ENCODE measurements at regions not wholly inside any gene's neighbourhood (a gene's known extent, or its start where the extent isn't known, plus 50 kb on each side); places are given as distances from the start of the nearest gene placed in this dataset.

DNA sequence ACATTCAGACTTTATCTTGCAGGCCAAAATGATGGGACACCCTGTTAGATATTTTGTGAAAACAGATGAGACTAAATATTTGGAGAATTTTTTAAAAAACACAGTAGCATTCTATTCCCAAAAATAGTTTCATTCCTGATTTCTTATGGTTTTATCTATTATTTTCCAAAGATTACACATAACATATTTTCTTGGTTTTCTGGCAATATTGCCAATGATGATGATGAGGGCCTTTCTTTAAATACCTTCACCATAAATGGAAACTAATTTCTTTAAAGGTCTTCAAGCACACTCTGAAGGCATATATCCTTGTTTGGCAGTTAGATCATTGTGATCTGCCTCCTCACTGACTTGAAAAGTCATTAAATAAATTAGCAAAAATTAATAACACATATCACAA lies 522.3 kb upstream of the LUZP2 start:
- Histone ChIP-seq H3K27ac (replicated peaks) (no peak overlapping the region), H3K27me3 (ENCODE audit: low read depth) (no peaks in the 10 kb centered on the region), H3K4me1 (no peaks in the 10 kb centered on the region), H3K36me3 (no peaks in the 10 kb centered on the region), H3K9me3 (replicated peaks) (no peaks in the 10 kb centered on the region), H3K4me3 (no peak overlapping the region)
- TF ChIP-seq, protein P1, sequence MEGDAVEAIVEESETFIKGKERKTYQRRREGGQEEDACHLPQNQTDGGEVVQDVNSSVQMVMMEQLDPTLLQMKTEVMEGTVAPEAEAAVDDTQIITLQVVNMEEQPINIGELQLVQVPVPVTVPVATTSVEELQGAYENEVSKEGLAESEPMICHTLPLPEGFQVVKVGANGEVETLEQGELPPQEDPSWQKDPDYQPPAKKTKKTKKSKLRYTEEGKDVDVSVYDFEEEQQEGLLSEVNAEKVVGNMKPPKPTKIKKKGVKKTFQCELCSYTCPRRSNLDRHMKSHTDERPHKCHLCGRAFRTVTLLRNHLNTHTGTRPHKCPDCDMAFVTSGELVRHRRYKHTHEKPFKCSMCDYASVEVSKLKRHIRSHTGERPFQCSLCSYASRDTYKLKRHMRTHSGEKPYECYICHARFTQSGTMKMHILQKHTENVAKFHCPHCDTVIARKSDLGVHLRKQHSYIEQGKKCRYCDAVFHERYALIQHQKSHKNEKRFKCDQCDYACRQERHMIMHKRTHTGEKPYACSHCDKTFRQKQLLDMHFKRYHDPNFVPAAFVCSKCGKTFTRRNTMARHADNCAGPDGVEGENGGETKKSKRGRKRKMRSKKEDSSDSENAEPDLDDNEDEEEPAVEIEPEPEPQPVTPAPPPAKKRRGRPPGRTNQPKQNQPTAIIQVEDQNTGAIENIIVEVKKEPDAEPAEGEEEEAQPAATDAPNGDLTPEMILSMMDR (IDR thresholded peaks at IDR 0.05; ENCODE audit: borderline replicate concordance): no peak
- intact Hi-C loops (cut with micrococcal nuclease): no loop called here
- DNase-seq: no peak

DNA sequence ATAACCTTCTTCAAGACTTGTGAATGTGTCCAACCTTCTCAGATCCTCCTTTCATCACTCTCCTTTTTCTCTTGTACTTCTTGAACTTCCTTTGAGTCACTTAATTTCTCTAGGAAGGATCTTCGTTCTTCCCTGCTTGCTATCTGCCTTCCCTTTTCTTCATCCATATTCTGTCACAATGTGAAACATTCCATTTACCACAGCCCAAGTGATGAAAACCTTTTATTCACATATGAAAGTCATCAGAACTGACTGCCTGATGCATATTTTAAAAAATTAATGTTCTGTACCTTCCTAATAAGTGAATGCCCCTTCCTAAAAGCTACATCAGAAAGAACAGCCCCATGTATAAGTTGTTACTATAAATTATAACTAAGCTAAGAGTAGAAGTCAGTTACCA lies 520.4 kb upstream of the LUZP2 start:
- H3K27ac ChIP-seq (replicated peaks): peak overlapping the region; percentile 6
- H3K4me1 ChIP-seq: no peaks in the 10 kb centered on the region
- intact Hi-C loops (cut with micrococcal nuclease): no loop called here
- TF ChIP-seq, protein P1 (IDR thresholded peaks at IDR 0.05; ENCODE audit: borderline replicate concordance): no peak
- no peak overlapping the region for H3K4me3 ChIP-seq
- DNase-seq: no peak
- no peaks in the 10 kb centered on the region for H3K9me3 ChIP-seq (replicated peaks)
- H3K27me3 ChIP-seq (ENCODE audit: low read depth): no peaks in the 10 kb centered on the region
- H3K36me3 ChIP-seq: no peaks in the 10 kb centered on the region

DNA sequence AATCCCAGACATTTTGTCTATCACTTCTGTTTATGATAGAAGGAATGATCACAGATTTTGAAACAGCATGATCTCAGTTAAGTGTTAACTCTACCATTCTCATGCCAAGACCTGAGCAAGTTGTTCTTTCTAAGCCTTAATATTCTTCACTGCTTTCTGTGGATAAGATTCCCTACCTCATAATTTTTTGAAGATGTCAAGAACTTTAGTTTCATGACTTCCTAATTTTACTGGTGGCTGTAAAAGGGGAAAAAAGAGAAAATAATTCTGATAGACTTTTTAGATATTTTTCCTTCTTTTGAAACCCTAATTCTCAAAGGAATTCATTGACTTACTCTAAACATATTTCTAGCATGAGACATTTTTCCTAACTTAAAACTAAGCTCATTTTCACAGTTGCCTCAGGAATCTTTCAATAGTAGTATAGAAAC lies 520.0 kb upstream of the LUZP2 start:
- no peak overlapping the region for H3K4me3 ChIP-seq
- peak overlapping the region; percentile 6 for H3K27ac ChIP-seq (replicated peaks)
- no peaks in the 10 kb centered on the region for H3K27me3 ChIP-seq (ENCODE audit: low read depth)
- intact Hi-C loops (cut with micrococcal nuclease): no loop called here
- DNase-seq: no peak
- H3K9me3 ChIP-seq (replicated peaks): no peaks in the 10 kb centered on the region
- H3K4me1 ChIP-seq: no peaks in the 10 kb centered on the region
- TF ChIP-seq, protein P1 (IDR thresholded peaks at IDR 0.05; ENCODE audit: borderline replicate concordance): no peak
- H3K36me3 ChIP-seq: no peaks in the 10 kb centered on the region

DNA sequence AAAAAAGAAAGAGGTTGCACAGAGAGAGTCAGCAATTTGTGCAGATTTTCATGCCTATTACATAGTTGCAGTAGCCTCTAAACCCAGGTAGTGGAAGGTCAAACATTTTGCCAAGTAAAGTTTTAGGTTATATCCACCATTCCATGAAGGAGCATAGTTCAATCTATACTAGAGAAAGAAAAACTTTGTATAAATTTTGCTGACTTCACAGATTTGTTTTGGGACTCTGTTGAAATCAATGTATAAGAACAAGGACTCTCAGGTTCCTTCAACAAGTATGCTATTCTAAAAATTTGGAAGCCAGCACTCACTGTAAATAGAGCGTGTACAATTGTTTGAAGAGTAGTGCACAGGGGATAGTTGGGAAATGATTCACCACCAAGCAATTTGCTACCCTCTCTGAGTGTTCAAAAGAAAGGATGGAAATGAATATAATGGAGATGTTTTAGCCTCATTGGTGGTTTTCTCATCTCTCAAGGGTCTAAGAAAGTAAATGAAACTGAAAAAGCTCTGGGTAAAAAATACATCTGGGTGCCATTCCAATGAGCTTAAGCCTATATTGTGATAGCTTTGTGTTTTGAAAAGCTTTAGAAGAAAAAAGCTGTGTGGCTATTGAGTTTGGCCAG lies 508.4 kb upstream of the LUZP2 start:
- Histone ChIP-seq H3K27ac (replicated peaks) (no peak overlapping the region), H3K36me3 (no peaks in the 10 kb centered on the region), H3K4me1 (no peaks in the 10 kb centered on the region), H3K4me3 (no peak overlapping the region), H3K9me3 (replicated peaks) (peaks cover 4% of the 10 kb centered on the region), H3K27me3 (ENCODE audit: low read depth) (no peaks in the 10 kb centered on the region)
- TF ChIP-seq, protein P1 (IDR thresholded peaks at IDR 0.05; ENCODE audit: borderline replicate concordance): no peak
- intact Hi-C loops (cut with micrococcal nuclease): no loop called here
- no peak for DNase-seq

DNA sequence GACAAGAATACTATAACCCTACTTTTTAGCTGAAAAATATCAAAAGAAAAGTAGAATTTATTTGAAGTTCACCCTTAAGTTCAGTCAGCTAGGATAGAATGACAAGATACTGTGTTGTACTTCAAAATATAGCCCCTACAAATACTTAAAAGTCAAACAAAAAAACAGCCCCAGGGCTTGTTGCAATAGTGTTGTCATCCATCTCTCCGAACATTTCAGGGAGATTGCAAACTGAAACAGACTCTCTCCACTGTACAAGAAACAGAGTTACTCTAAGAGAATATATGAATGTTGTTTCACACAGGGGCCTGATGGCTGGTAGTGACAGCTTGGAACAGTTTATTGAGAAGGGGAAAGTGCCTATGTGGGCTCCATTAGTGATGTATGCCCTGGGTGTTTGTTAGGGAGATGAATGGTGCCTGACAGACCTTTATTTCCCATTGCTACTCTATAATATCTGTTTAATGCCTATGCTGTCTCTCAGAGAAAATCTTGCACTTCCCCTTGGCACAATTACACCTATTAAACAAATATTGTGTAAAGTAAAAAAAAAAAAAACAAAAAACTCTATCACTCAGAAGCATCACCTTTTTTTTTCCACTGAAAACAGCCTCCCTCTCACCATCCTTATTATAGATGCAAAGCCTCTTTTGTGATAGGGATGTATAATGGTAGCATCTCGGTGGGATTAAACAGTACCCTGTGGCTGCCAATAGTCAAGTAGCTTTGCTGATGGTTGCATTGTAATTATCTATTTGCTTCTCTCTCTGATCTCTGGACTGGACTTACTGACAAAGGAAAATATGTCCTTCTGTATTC lies 506.3 kb upstream of the LUZP2 start:
- Histone ChIP-seq H3K36me3 (no peaks in the 10 kb centered on the region), H3K4me3 (no peak overlapping the region), H3K9me3 (replicated peaks) (peaks cover 10% of the 10 kb centered on the region), H3K27ac (replicated peaks) (no peak overlapping the region), H3K4me1 (no peaks in the 10 kb centered on the region), H3K27me3 (ENCODE audit: low read depth) (no peaks in the 10 kb centered on the region)
- intact Hi-C loops (cut with micrococcal nuclease): no loop called here
- no peak for DNase-seq
- TF ChIP-seq, protein P1 (IDR thresholded peaks at IDR 0.05; ENCODE audit: borderline replicate concordance): no peak
